MCF 10A (cell line): ENCODE measurements at regions not wholly inside any gene's neighbourhood (a gene's known extent, or its start where the extent isn't known, plus 50 kb on each side); places are given as distances from the start of the nearest gene placed in this dataset.

Source experiments
- BruUV-seq: library from RNA; stranded (reverse); fragments of 400-500 nt; replicated peaks from 2 replicates; lab custom pipeline; 2021; lab: Mats Ljungman, UMichigan
- CTCF ChIA-PET: fragments of 300-600 bp; sonication (Branson Sonifier 250); formaldehyde crosslinking; extraction: SDS; loops from one replicate; lab custom pipeline; 2021; ENCODE audit warnings: antibody characterized with exemption, inconsistent platforms; lab: Yijun Ruan, JAX
- POLR2A ChIA-PET: fragments of 300-600, 350-650 bp; sonication (Branson Sonifier 250); formaldehyde crosslinking; extraction: SDS; loops from one replicate; lab custom pipeline; 2020; ENCODE audit warnings: antibody characterized with exemption, inconsistent platforms; lab: Yijun Ruan, JAX
- DNase-seq: peaks from one replicate; pipeline ENCODE4 v3.0.0-alpha.2; 2018; ENCODE audit not compliant: unreplicated experiment
- H3K27ac Mint-ChIP-seq: one replicate; pipeline ENCODE4 v1.8.0; 2022; ENCODE audit warnings: mild to moderate bottlenecking, low read depth, mixed read lengths; ENCODE audit not compliant: unreplicated experiment
- H3K27me3 Mint-ChIP-seq: one replicate; pipeline ENCODE4 v1.8.0; 2022; ENCODE audit warnings: mixed read lengths; ENCODE audit not compliant: insufficient read depth, unreplicated experiment
- H3K36me3 Mint-ChIP-seq: one replicate; pipeline ENCODE4 v1.8.0; 2022; ENCODE audit warnings: mild to moderate bottlenecking, moderate library complexity, mixed read lengths; ENCODE audit not compliant: insufficient read depth, unreplicated experiment
- H3K4me1 Mint-ChIP-seq: one replicate; pipeline ENCODE4 v1.8.0; 2022; ENCODE audit warnings: mixed read lengths; ENCODE audit not compliant: insufficient read depth, unreplicated experiment
- H3K4me3 Mint-ChIP-seq: one replicate; pipeline ENCODE4 v1.8.0; 2022; ENCODE audit warnings: mild to moderate bottlenecking, moderate library complexity, mixed read lengths; ENCODE audit not compliant: unreplicated experiment
- H3K9me3 Mint-ChIP-seq: one replicate; pipeline ENCODE4 v1.8.0; 2022; ENCODE audit warnings: mixed read lengths; ENCODE audit not compliant: unreplicated experiment
- CTCF ChIP-seq: fragments of 200-600 bp; IDR thresholded peaks from one replicate; pipeline ENCODE4 v1.8.0; 2022; ENCODE audit warnings: antibody characterized with exemption, mild to moderate bottlenecking; ENCODE audit not compliant: unreplicated experiment
- intact Hi-C: fragments of 100-400 bp; cut with micrococcal nuclease; formaldehyde crosslinking; loops from 2 replicates; pipeline ENCODE4 v1.14.1; 2022

GRCh38 chr12:18943200-18943599 lies 186.3 kb upstream of the PLEKHA5 start:
- no peak overlapping the region for H3K4me3 Mint-ChIP-seq
- ChIA-PET POLR2A (interaction anchor here (0.6 kb wide), 1 partner anchor 67 kb away, joined by 4 read pairs; no protein-coding TSS in a partner anchor), CTCF (interaction anchor here (0.8 kb wide), 1 partner anchor 9 kb away, joined by 3 read pairs; no protein-coding TSS in a partner anchor)
- no peaks in the 10 kb centered on the region for H3K9me3 Mint-ChIP-seq
- no peaks in the 10 kb centered on the region for H3K36me3 Mint-ChIP-seq
- no peak for DNase-seq
- no peaks in the 10 kb centered on the region for H3K27me3 Mint-ChIP-seq
- no peaks in the 10 kb centered on the region for H3K4me1 Mint-ChIP-seq
- H3K27ac Mint-ChIP-seq = no peak overlapping the region
- BruUV-seq = no TSS peak
- intact Hi-C loops = no loop called here
- TF ChIP-seq CTCF = no peak

- Mint-ChIP-seq H3K36me3 (no peaks in the 10 kb centered on the region), H3K9me3 (no peaks in the 10 kb centered on the region), H3K4me1 (no peaks in the 10 kb centered on the region), H3K27ac (no peak overlapping the region), H3K4me3 (no peak overlapping the region), H3K27me3 (no peaks in the 10 kb centered on the region)
- ChIA-PET POLR2A (no interaction called here), CTCF (interaction anchor here (0.6 kb wide), 1 partner anchor 368 kb away, joined by 3 read pairs; no protein-coding TSS in a partner anchor)
- BruUV-seq = no TSS peak
- no peak for DNase-seq
- TF ChIP-seq CTCF = no peak
- intact Hi-C loops = no loop called here
These were observed 183.4 kb upstream of the PLEKHA5 start for GRCh38 chr12:18946106-18946505.

GRCh38 chr12:18951218-18951617 lies 178.3 kb upstream of the PLEKHA5 start:
- H3K4me1 Mint-ChIP-seq = no peaks in the 10 kb centered on the region

GRCh38 chr12:18953505-18953904 lies 176.0 kb upstream of the PLEKHA5 start:
- BruUV-seq = no TSS peak
- Mint-ChIP-seq H3K36me3 (no peaks in the 10 kb centered on the region), H3K9me3 (no peaks in the 10 kb centered on the region), H3K4me3 (no peak overlapping the region), H3K27ac (no peak overlapping the region), H3K4me1 (no peaks in the 10 kb centered on the region), H3K27me3 (no peaks in the 10 kb centered on the region)
- no peak for TF ChIP-seq CTCF
- ChIA-PET POLR2A (interaction anchor here (0.9 kb wide), 2 partner anchors 31 to 132 kb away, joined by 3 to 6 read pairs; no protein-coding TSS in a partner anchor), CTCF (no interaction called here)
- DNase-seq = no peak
- intact Hi-C loops = no loop called here

More at GRCh38 chr12:18951218-18951617, 178.3 kb upstream of the PLEKHA5 start:
- Mint-ChIP-seq H3K9me3 (no peaks in the 10 kb centered on the region), H3K27ac (no peak overlapping the region), H3K27me3 (no peaks in the 10 kb centered on the region), H3K36me3 (no peaks in the 10 kb centered on the region), H3K4me3 (no peak overlapping the region)
- no peak for TF ChIP-seq CTCF
- ChIA-PET POLR2A (no interaction called here), CTCF (interaction anchor here (0.5 kb wide), 1 partner anchor 181 kb away, joined by 3 read pairs; no protein-coding TSS in a partner anchor)
- DNase-seq = no peak
- intact Hi-C loops = no loop called here
- no TSS peak for BruUV-seq
